NCI-H1417 (cell line): ENCODE measurements at regions not wholly inside any gene's neighbourhood (a gene's known extent, or its start where the extent isn't known, plus 50 kb on each side); places are given as distances from the start of the nearest gene placed in this dataset.
A peak's percentile ranks its signal among the peaks of the same experiment; 100 is the strongest.

ENCODE experiments used
- DNase-seq, 3 experiments: peaks; one replicate each; lab custom pipeline; 2025; lab: John Stamatoyannopoulos, UW

GRCh38 chr5:116361979-116362577 lies 212.5 kb downstream of the SEMA6A start:
- DNase-seq, result no peak

- DNase-seq, result no peak
Measured at GRCh38 chr5:116361171-116361967, 213.3 kb downstream of the SEMA6A start.

- peak in 1 of 3 experiments; percentile 4 for DNase-seq
Measured at GRCh38 chr5:116360008-116360853, 214.4 kb downstream of the SEMA6A start.

GRCh38 chr5:116359592-116359991 lies 215.0 kb downstream of the SEMA6A start:
- no peak for DNase-seq

- no peak for DNase-seq
Measured at GRCh38 chr5:116358911-116359418, 215.7 kb downstream of the SEMA6A start.

GRCh38 chr5:116358015-116358523 lies 216.6 kb downstream of the SEMA6A start:
- DNase-seq, result no peak

- DNase-seq, result no peak
Measured at GRCh38 chr5:116355819-116356601, 218.6 kb downstream of the SEMA6A start.

GRCh38 chr5:116354699-116355098 lies 219.9 kb downstream of the SEMA6A start:
- no peak for DNase-seq

- DNase-seq, result no peak
Measured at GRCh38 chr5:116347657-116348056, 227.0 kb downstream of the SEMA6A start.

GRCh38 chr5:116343961-116344360 lies 230.7 kb downstream of the SEMA6A start:
- no peak for DNase-seq
